K562 (cell line): ENCODE measurements at regions not wholly inside any gene's neighbourhood (a gene's known extent, or its start where the extent isn't known, plus 50 kb on each side); places are given as distances from the start of the nearest gene placed in this dataset.

Experiments used
- ATAC-seq: fragments of 200-7000 bp; cut with Tn5 transposase; 3 replicates; pipeline ENCODE4 v1.9.1; 2020; ENCODE audit warnings: moderate library complexity
- BruUV-seq: library from RNA; stranded (reverse); fragments of 400-500 nt; replicated peaks from 2 replicates; lab custom pipeline; 2021; lab: Mats Ljungman, UMichigan
- CTCF ChIA-PET: fragments of 300-600 bp; formaldehyde crosslinking; extraction: SDS; loops from one replicate; lab custom pipeline; 2021; ENCODE audit warnings: low intra/inter-chr PET ratio; lab: Yijun Ruan, JAX
- POLR2A ChIA-PET: fragments of 300-600, 350-650 bp; sonication (Branson Sonifier 250); formaldehyde crosslinking; extraction: SDS; loops from one replicate; lab custom pipeline; 2021; ENCODE audit warnings: antibody characterized with exemption, inconsistent platforms; lab: Yijun Ruan, JAX
- DNase-seq, 4 experiments: peaks; one replicate each; pipeline versions ENCODE4 v3.0.0 to v3.0.0-alpha.2; 2011 to 2018; ENCODE audit warnings: low spot score in 3 of 4, mixed read lengths in 3 of 4; ENCODE audit errors: extremely low read depth in 1 of 4
- FAIRE-seq: peaks from 2 replicates; lab custom pipeline; 2011; peaks lifted over from hg19 to GRCh38; lab: Jason Lieb, UNC
- H2AFZ ChIP-seq: 2 replicates; pipeline ENCODE4 v1.6.0; 2011; ENCODE audit warnings: low read depth, low read length, control low read depth, inconsistent platforms
- H3K27ac ChIP-seq: fragments of 200-600 bp; 3 replicates; pipeline ENCODE4 v1.8.0; 2011; ENCODE audit warnings: low read depth, mild to moderate bottlenecking, control low read depth, inconsistent platforms, low read length, moderate library complexity, mixed read lengths; ENCODE audit errors: extremely low read depth
- H3K27me3 ChIP-seq, 2 experiments: fragments of 300-600 bp in 1 of 2; 2 replicates in 1 of 2; 3 replicates in 1 of 2; pipeline versions ENCODE4 v1.6.0 to v1.8.0; 2011; ENCODE audit warnings: inconsistent platforms in 2 of 2, low read length in 2 of 2, mild to moderate bottlenecking in 1 of 2, mixed read lengths in 1 of 2, moderate library complexity in 1 of 2; ENCODE audit not compliant: control insufficient read depth in 2 of 2, insufficient read depth in 2 of 2
- H3K36me3 ChIP-seq: fragments of 300-600 bp; 3 replicates; pipeline ENCODE4 v1.8.0; 2011; ENCODE audit warnings: mild to moderate bottlenecking, low read length, inconsistent platforms; ENCODE audit not compliant: control insufficient read depth, insufficient read depth
- H3K4me1 ChIP-seq, 2 experiments: fragments of 200-600 bp in 1 of 2; replicated peaks in 1 of 2; 2 replicates in 1 of 2; 3 replicates in 1 of 2; pipeline versions ENCODE4 v1.5.1 to v1.8.0; 2011; ENCODE audit warnings: inconsistent platforms in 2 of 2, low read length in 2 of 2, mild to moderate bottlenecking in 1 of 2, mixed read lengths in 1 of 2, moderate library complexity in 1 of 2; ENCODE audit not compliant: control insufficient read depth in 2 of 2, insufficient read depth in 2 of 2
- H3K4me2 ChIP-seq: 2 replicates; pipeline ENCODE4 v1.6.1; 2011; ENCODE audit warnings: low read length, control low read depth, inconsistent platforms, mixed read lengths; ENCODE audit not compliant: insufficient read depth
- H3K4me3 ChIP-seq: fragments of 200-600 bp; sonication (generic), shearing (Covaris generic); 2 replicates; pipeline ENCODE4 v1.5.1; 2016; ENCODE audit warnings: control low read depth, inconsistent platforms
- H3K79me2 ChIP-seq: fragments of 200-600 bp; 3 replicates; pipeline ENCODE4 v1.8.0; 2011; ENCODE audit warnings: low read length, inconsistent platforms; ENCODE audit not compliant: control insufficient read depth, insufficient read depth
- H3K9ac ChIP-seq, 2 experiments: 2 replicates each; pipeline versions ENCODE4 v1.6.0 to v1.6.1; 2011; ENCODE audit warnings: low read depth in 2 of 2, low read length in 2 of 2, control low read depth in 1 of 2, inconsistent platforms in 1 of 2, mild to moderate bottlenecking in 1 of 2, mixed read lengths in 1 of 2; ENCODE audit not compliant: insufficient read depth in 1 of 2
- H3K9me1 ChIP-seq: one replicate; pipeline ENCODE4 v1.6.0; 2011; ENCODE audit warnings: inconsistent platforms, mild to moderate bottlenecking, low read length, moderate library complexity; ENCODE audit not compliant: control insufficient read depth, insufficient read depth
- H3K9me3 ChIP-seq: replicated peaks from 2 replicates; pipeline ENCODE4 v1.5.1; 2011; ENCODE audit warnings: low read depth, low read length, inconsistent platforms; ENCODE audit not compliant: control insufficient read depth, insufficient read depth
- H4K20me1 ChIP-seq: replicated peaks from 2 replicates; pipeline ENCODE4 v1.6.1; 2011; ENCODE audit warnings: low read length, inconsistent platforms, mixed read lengths; ENCODE audit not compliant: control insufficient read depth, insufficient read depth
- FIP1L1 ChIP-seq: fragments of 200-400 bp; formaldehyde crosslinking; IDR thresholded peaks from 2 replicates; pipeline ENCODE4 v1.6.1; 2018; ENCODE audit warnings: mild to moderate bottlenecking, low read depth, low read length; ENCODE audit not compliant: poor library complexity, severe bottlenecking
- GTF2F1 ChIP-seq: IDR thresholded peaks from 2 replicates; pipeline ENCODE4 v1.6.1; 2011; ENCODE audit warnings: low read depth, low read length, improper control_type of control experiment
- MLLT1 ChIP-seq, 2 experiments: fragments of 450-650 bp; IDR thresholded peaks; 2 replicates each; pipeline ENCODE4 v1.6.1; 2016
- WGBS: fragments of 100-300 bp; shearing (Covaris generic); methylation state at CpG from one replicate; pipeline ENCODE4 v1.1.6; 2016; ENCODE audit warnings: low coverage, mixed read lengths; ENCODE audit not compliant: insufficient coverage; ENCODE audit errors: missing lambda C conversion rate; 5-methylcytosine and 5-hydroxymethylcytosine counted together
- in situ Hi-C: fragments of 300-500 bp; cut with MboI; formaldehyde crosslinking; loops from 4 replicates; pipeline ENCODE4 v1.15.0; 2018; ENCODE audit warnings: inconsistent platforms, mixed read lengths
- intact Hi-C: fragments of 100-400 bp; cut with micrococcal nuclease; formaldehyde crosslinking; loops from 2 replicates; pipeline ENCODE4 v1.14.2; 2022
- TF ChIP-seq, protein P1 (sequence below): sonication (generic); formaldehyde crosslinking; IDR thresholded peaks from 2 replicates; pipeline ENCODE4 v1.8.1; 2023; ENCODE audit warnings: missing genetic modification reagents, mild to moderate bottlenecking, borderline replicate concordance

DNA sequence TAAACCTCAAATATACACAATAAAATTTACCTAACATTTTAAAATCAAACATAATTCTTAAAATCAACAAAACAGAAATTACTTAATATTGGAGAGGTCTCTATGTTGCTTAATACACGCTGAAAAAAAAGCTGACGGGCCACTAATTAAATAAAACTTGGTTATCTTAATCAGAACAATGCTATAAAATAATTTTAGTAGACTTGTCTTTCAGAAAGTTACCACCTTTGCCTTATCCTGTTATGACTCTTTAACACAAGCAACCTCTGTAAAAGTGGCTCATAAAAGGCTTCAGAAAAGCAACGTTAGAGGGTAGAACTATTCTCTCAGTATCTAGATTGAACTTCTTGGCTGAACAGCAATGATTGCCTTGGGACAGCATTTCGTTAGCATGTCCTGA lies 251.0 kb upstream of the RIOK2 start:
- no TSS peak for BruUV-seq
- 0% methylated on average over 4 of the region's 4 CpGs for WGBS
- FAIRE-seq (no peak), ATAC-seq (no peak), DNase-seq (no peak)
- intact Hi-C loops = no loop called here
- H2AFZ ChIP-seq = no peak overlapping the region
- H3K4me3 ChIP-seq = no peak overlapping the region
- CTCF ChIA-PET = no interaction called here
- no peak overlapping the region for H3K9ac ChIP-seq
- H4K20me1 ChIP-seq = no peaks in the 10 kb centered on the region
- no peaks in the 10 kb centered on the region for H3K9me3 ChIP-seq
- in situ Hi-C loops = no loop called here
- H3K79me2 ChIP-seq = no peaks in the 10 kb centered on the region
- no peaks in the 10 kb centered on the region for H3K9me1 ChIP-seq
- H3K4me1 ChIP-seq = no peaks in the 10 kb centered on the region
- POLR2A ChIA-PET = no interaction called here
- no peaks in the 10 kb centered on the region for H3K27me3 ChIP-seq
- no peak overlapping the region for H3K4me2 ChIP-seq
- TF ChIP-seq, protein P1, sequence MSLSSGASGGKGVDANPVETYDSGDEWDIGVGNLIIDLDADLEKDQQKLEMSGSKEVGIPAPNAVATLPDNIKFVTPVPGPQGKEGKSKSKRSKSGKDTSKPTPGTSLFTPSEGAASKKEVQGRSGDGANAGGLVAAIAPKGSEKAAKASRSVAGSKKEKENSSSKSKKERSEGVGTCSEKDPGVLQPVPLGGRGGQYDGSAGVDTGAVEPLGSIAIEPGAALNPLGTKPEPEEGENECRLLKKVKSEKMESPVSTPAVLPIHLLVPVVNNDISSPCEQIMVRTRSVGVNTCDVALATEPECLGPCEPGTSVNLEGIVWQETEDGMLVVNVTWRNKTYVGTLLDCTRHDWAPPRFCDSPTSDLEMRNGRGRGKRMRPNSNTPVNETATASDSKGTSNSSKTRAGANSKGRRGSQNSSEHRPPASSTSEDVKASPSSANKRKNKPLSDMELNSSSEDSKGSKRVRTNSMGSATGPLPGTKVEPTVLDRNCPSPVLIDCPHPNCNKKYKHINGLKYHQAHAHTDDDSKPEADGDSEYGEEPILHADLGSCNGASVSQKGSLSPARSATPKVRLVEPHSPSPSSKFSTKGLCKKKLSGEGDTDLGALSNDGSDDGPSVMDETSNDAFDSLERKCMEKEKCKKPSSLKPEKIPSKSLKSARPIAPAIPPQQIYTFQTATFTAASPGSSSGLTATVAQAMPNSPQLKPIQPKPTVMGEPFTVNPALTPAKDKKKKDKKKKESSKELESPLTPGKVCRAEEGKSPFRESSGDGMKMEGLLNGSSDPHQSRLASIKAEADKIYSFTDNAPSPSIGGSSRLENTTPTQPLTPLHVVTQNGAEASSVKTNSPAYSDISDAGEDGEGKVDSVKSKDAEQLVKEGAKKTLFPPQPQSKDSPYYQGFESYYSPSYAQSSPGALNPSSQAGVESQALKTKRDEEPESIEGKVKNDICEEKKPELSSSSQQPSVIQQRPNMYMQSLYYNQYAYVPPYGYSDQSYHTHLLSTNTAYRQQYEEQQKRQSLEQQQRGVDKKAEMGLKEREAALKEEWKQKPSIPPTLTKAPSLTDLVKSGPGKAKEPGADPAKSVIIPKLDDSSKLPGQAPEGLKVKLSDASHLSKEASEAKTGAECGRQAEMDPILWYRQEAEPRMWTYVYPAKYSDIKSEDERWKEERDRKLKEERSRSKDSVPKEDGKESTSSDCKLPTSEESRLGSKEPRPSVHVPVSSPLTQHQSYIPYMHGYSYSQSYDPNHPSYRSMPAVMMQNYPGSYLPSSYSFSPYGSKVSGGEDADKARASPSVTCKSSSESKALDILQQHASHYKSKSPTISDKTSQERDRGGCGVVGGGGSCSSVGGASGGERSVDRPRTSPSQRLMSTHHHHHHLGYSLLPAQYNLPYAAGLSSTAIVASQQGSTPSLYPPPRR (CRISPR knock-in tag) = no peak
- TF ChIP-seq FIP1L1 (no peak), MLLT1 (IDR thresholded peaks at IDR 0.05) (no peak), GTF2F1 (no peak)
- no peak overlapping the region for H3K27ac ChIP-seq
- H3K36me3 ChIP-seq = no peaks in the 10 kb centered on the region
